Globus pallidus (tissue), 1 donor: ENCODE measurements at regions not wholly inside any gene's neighbourhood (a gene's known extent, or its start where the extent isn't known, plus 50 kb on each side); places are given as distances from the start of the nearest gene placed in this dataset.

Experiments used
- DNase-seq: peaks from one replicate; pipeline ENCODE4 v3.0.0-alpha.2; 2015; ENCODE audit warnings: low spot score

DNA sequence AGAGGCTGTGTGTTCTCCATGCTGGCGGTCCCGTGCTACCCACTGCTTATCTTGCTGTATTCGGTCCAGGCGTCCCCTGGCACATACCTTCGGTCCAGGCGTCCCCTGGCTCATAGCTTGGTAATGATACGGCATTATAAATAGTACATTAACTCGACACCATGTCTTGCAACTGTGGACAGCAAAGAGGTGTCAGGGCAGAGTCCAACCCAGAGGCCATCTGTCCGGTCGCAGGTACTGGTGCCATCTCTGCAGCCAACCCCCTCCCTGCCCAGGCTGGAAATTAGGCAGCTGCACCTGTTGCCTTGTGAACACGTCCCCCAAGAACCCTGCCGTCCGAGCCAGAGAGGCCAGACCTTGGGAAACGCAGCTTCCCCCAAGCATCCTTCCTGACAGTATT, 634.3 kb downstream of the BRD1 start:
- no peak for DNase-seq

GRCh38 chr22:49192857-49193250, 634.8 kb downstream of the BRD1 start:
- DNase-seq = no peak

- no peak for DNase-seq
Measured at GRCh38 chr22:49192180-49192856, 635.4 kb downstream of the BRD1 start.

DNA sequence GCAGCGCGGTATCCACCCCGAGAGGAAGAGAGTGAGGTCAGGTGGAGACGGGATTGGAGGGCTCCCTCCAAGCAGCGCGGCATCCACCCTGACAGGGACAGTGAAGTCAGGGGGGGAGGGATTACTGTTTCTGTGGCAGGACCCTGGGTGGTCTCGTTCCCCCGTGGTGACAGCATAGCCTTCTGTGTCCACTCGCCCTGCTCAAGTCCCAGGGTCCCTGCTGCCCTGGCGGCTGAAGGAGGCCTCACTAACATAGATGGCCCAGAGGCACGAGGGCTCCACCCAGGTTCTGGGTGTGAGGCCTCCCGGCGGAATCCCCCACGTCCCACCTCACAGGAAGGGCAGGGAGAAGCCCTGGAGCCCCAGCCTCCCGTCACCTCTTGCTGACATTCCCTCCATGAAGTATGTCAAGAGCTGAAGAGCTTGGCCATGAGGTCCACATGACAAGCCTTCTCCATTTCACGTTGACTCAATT, 636.1 kb downstream of the BRD1 start:
- no peak for DNase-seq

DNA sequence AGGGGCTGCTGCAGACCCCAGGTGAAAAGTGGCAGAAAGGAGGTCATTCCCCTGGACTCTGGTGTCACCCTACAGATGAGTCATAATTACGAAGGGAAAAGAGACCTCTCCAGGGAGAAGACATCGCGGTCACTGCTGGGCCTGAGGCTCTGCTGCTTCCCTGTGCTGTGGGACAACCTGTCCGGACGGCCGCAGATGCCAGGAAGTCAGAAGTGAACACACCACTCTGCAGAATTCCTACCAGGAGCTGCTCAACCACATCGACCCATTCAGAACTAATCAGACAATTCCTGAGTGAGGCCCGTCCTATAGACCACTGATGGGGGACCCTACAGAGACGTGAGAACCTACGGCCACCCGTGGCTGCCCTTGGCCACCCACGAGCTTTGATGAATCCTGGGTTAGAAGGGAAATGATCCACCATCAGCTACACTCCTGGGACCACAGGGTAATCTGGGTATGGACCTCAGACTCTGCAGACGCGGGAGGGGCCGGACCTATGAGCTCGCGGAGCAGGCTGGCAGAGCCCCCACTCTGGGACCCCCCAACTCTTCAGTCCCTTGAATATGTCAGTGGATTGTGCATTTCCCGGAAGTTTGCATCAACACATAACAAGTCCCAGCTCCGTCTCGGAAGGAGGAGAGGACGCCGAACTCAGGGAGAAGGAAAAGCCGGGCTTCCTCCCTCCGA, 636.7 kb downstream of the BRD1 start:
- DNase-seq = no peak

- DNase-seq = no peak
Measured at GRCh38 chr22:49189871-49190270, 637.8 kb downstream of the BRD1 start.

DNA sequence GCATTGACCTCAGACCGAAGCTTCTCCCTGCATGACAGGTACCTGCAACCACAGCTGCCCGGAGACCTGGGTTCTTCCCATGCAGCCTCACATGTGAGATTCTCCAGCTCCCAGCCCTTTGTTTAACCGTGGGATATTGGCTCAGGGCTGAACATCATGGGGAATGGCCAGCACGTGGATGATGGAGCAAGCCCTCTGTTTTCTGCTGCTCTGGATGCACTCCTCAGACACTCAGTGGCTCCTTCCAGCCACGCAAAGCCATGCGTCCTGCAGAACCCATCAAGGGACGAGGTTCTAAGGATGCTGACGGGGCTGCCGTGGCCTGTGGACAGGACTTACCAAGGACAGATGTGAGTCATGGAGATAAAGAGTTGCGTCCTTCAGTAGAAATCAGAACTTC, 639.1 kb downstream of the BRD1 start:
- DNase-seq = no peak

- no peak for DNase-seq
Measured at GRCh38 chr22:49188091-49188490, 639.6 kb downstream of the BRD1 start.

DNA sequence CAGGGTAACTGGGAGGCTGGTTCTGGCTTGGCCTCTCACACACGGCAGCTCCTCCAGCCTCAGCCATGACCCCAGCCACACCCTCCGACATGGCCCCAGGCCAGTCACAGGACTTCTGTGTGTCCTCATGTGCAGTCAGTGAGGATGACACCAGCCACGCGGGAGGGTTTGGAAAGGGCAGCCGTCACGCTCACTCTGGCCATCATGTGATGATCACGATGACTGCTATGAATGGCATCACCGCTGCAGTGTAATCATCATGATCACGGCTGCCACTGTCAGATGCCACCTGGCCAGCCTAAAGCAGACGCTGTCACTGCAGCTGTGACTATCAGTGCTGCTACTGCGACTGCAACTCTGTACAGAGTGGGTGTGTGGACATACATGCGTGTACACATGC, 640.9 kb downstream of the BRD1 start:
- DNase-seq = no peak

DNA sequence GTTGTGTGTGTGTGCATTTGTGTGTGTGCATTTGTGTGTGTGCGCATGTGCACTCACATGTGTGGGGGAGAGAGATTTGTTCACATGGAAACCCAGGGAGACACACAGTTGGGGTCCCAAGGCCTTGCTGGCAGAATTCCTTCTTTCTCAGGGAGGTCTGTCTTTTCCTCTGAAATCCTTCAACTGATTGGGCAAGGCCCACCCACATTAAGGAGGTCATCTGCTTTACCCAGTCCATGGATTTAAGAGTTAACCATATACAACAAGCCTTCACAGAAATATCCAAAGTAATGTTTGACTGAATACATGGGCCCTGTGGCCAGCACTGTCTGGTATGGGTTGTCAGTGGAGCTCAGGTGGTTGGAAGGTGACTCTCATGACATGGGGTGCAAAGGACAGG, 641.4 kb downstream of the BRD1 start:
- no peak for DNase-seq

GRCh38 chr22:49185312-49185969, 642.2 kb downstream of the BRD1 start:
- no peak for DNase-seq

DNA sequence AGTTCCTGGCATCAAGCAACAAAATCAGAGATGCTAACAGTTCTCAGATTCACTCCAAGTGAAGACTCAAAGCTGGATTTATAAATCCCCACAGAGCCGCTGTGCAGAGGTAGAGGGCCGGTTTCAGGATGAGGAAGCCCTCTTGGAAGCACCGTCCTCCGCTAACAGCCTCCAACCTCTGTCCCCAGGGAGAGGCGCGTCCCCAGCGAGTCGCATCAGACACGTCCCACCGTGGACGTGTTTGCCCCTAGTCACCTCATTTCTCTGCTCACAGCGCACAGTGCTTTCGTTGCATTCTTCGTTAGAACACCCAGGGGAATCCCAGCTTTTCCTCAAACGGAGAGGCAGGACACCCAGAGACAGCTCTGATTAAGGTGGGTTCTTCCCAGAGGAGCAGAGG, 642.9 kb downstream of the BRD1 start:
- DNase-seq = no peak

DNA sequence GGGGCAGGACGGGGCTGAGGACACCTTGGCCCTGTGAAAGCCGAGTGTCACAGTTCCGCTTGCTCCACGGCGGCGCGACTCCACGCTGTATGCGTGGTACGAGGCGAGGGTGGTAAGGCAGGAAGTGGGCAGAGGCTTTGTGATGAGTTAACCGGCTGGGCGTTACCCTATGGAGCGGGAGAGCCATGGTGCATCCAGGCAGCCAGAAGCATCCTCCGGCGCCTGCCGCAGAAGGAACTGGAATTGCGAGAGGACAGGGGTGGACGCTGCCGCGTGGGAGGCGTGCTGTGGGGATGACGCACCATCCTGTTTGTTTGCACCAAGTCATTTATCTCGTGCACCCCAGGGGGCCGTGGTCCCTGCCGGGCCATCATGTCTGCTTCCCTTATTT, 643.9 kb downstream of the BRD1 start:
- DNase-seq = no peak

DNA sequence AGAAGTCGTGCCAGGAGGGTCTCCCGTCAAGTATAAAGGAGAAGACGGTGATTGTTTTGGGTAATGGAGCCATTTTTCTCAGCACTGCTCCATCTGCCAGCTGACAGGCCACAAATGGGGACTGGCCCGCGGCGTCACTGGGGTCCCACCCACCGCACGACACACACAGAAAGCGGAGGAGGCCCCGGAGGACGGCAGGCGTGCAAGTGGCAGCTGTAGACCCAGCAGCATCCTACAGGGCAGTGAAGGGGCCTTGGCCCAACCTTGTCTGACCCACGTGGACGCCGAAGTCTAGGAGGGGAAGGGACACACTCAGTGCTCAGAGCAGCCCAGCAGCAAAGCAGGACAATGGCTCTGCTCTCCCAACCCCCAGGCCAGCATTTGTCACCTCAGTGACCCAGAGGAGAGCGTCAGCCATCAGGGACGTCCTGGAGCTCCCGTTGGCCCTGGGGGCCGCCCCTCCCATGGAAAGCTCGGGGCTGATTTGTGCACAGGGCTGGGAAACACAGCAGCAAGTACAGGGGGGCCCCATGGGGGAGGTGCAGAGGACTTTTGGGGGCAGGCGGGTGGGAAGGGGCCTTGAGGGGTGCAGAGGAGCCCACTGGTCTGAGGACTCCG, 644.4 kb downstream of the BRD1 start:
- no peak for DNase-seq

- no peak for DNase-seq
Measured at GRCh38 chr22:49182416-49182815, 645.3 kb downstream of the BRD1 start.

DNA sequence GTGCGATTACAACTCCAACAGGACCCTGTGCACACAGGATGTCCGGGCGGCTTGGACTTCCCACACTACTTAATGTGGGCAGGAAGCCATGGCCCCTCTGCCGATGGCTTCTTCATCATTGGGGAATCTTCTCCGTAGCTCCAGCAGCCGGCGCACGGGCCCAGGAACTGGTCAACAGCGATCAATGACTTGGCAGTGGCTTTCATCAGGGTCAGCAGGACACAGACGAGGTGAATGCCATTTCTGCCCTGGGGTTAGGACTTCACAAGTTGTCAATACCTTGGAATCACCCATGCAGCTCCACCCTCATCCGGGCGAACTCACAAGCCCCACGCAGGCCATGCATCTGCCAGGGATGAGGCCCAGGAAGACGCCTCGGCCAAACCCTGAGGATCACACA, 645.7 kb downstream of the BRD1 start:
- no peak for DNase-seq

DNA sequence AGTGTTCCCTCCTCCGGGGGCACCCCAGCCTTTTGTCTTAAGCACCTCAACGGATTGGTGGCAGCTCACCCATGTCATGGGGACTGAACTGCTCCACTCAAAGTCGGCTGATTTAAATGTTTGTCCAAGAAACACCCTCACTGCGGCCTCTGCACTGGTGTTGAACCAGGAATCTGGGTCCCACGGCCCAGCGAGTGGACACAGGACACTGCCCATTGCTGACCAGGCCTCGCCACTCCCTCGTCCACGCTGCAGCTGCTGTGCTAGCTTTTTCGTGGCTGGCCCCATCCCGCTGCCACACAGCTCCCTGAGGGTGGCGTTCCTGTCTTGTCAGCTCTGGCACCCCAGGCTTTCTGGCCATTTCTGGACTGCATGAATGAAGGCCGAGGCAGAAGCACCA, 646.2 kb downstream of the BRD1 start:
- DNase-seq = no peak

- no peak for DNase-seq
Measured at GRCh38 chr22:49180683-49181024, 647.0 kb downstream of the BRD1 start.

DNA sequence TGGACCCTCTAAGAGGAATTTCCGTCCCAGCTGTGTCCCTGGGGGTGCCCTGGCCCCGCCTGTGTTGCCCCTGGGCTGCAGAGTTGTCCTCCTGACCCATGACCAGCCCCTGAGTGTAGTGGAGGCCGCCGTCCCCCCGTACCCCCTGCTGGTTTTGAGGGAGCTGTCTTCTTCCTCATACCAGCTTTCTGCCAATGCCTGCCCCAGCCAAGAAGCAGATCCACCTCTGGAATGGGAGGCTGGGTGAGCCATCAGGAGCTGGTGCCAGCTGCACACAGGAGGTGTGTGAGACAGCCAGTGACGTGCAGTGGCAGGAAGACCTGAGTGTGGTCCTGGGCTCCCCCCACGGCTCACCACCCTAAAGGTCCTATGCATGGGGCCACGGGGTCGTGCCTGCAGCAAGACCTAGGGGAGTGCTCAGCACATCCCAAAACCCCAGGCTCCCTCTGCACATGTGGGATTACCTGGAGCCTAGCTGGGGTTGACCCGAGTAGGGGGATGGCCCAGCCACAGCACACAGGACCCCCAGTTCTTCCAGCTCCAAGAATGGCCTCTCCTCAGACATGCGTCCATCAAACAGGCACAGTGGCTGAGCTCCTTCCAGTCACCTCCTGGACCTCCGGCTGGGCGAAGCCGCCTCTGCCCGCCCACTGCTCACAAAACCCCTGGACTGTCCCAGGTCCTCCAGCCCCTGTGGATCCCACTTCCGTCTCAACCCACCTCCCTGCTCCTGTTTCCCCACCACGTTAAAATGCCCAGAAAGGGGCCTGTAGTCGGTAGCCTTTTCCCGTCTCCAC, 647.6 kb downstream of the BRD1 start:
- no peak for DNase-seq

DNA sequence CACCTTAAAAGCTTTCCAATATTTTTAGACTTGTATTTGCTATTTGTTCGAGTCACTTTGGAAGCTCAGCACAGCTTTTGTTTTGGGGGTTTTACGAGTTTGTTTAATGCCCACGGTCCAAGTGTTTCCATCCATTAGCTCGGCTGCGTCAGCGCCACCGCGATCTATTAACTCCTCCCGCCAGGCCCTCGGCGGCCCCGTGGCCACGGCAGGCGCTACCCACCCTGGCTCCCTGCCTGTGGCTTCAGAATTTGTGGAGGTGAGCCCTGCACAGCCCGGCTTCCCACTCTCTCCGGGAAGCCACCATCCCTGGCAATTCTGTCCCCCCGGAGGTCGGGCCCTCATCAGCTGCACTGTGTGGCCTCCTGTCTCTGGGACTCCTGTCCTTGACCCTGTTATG, 648.5 kb downstream of the BRD1 start:
- DNase-seq = no peak

DNA sequence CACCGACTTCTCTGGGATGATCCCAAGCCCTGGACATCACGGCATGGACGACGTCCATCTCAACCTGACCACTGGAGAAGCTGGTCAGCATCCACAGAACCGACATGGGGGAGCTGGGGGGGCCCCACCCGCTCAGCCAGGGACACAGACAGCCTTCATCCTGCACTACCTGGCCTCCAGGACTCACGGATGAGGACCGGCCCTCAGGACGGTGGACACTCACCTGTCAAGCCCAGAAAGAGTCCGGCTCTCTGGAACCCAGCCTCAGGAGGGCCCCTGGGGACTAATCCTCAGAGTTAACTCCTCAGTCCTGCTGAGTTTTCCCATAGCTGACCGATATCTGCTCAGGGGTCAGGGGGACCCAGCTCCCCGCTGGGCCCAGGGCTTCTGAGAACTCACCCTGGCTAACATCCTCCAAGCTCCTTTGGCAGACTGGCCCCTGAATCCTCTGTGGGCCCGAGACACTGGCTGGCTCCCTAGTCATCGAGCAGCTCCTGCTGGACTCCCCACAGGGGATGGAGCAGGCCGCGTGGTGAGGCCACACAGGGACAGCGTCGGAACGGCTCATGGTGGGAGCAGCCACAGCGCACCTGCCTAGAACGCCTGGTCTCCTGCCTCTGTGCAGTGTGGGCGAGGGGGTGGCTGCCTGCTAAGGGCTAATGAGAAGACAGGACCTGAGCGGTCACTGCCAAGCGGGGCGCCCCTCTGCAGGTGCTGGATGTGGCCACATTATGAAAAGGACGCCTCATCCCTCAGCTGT, 649.2 kb downstream of the BRD1 start:
- DNase-seq = no peak

DNA sequence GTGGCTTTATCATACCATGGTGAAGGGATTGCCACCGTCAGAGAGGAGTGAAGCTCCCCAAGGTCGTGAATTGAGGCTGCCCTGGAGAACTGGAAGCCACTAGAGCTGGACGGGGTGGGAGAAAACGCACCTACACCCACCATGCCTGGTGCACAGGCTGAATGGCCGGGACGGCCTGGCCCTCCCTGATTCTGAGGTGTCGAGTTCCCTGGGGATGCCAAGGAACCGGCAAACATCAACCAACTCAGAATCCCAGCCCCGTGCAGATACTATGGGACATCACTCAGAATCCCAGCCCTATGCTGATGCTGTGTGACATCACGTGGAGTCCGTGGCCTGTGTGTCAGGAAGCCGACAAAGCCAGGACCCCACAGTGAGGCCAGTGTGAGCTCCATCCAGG, 650.0 kb downstream of the BRD1 start:
- DNase-seq = no peak
